HUES6 (cell line): ENCODE measurements at regions not wholly inside any gene's neighbourhood (a gene's known extent, or its start where the extent isn't known, plus 50 kb on each side); places are given as distances from the start of the nearest gene placed in this dataset.

Experiments
- H3K27ac ChIP-seq: 2 replicates; pipeline ENCODE4 v1.7.0; 2013; ENCODE audit warnings: low read depth, mild to moderate bottlenecking, low read length, inconsistent platforms
- H3K27me3 ChIP-seq: 2 replicates; pipeline ENCODE4 v1.6.1; 2013; ENCODE audit warnings: low read length; ENCODE audit not compliant: control insufficient read depth, insufficient read depth
- H3K36me3 ChIP-seq: 2 replicates; pipeline ENCODE4 v1.6.1; 2013; ENCODE audit warnings: low read length; ENCODE audit not compliant: control insufficient read depth, insufficient read depth
- H3K4me1 ChIP-seq: 2 replicates; pipeline ENCODE4 v1.6.1; 2013; ENCODE audit warnings: low read length; ENCODE audit not compliant: control insufficient read depth, insufficient read depth
- H3K4me3 ChIP-seq: 2 replicates; pipeline ENCODE4 v1.5.1; 2013; ENCODE audit warnings: low read depth, low read length
- H3K9ac ChIP-seq: one replicate; pipeline ENCODE4 v1.6.1; 2013; ENCODE audit warnings: mild to moderate bottlenecking, low read length
- H3K9me3 ChIP-seq: 2 replicates; pipeline ENCODE4 v1.6.1; 2013; ENCODE audit warnings: low read depth, low read length; ENCODE audit not compliant: control insufficient read depth, insufficient read depth

GRCh38 chr22:27455526-27455925 lies 346.0 kb downstream of the MN1 start:
- Histone ChIP-seq H3K4me3 (no peak overlapping the region), H3K27ac (no peak overlapping the region), H3K9me3 (no peaks in the 10 kb centered on the region; the same call in 1 of the 2 replicates), H3K27me3 (peaks cover 17% of the 10 kb centered on the region; the same call in 1 of the 2 replicates), H3K36me3 (no peaks in the 10 kb centered on the region), H3K9ac (no peak overlapping the region), H3K4me1 (peaks cover 28% of the 10 kb centered on the region)

- no peak overlapping the region for H3K9ac ChIP-seq
- no peaks in the 10 kb centered on the region for H3K36me3 ChIP-seq
- H3K27me3 ChIP-seq, result peaks cover 17% of the 10 kb centered on the region; the same call in 1 of the 2 replicates
- peaks cover 41% of the 10 kb centered on the region for H3K4me1 ChIP-seq
- H3K4me3 ChIP-seq, result no peak overlapping the region
- no peak overlapping the region for H3K27ac ChIP-seq
- no peaks in the 10 kb centered on the region for H3K9me3 ChIP-seq
These were observed 344.7 kb downstream of the MN1 start for GRCh38 chr22:27456696-27457503.

GRCh38 chr22:27459999-27460398 lies 341.6 kb downstream of the MN1 start:
- Histone ChIP-seq H3K9me3 (peaks cover 6% of the 10 kb centered on the region; the same call in 1 of the 2 replicates), H3K27me3 (peaks cover 23% of the 10 kb centered on the region; the same call in 1 of the 2 replicates), H3K9ac (no peak overlapping the region)

GRCh38 chr22:27460591-27461347 lies 340.8 kb downstream of the MN1 start:
- Histone ChIP-seq H3K4me1 (peaks cover 32% of the 10 kb centered on the region), H3K27me3 (peaks cover 23% of the 10 kb centered on the region; the same call in 1 of the 2 replicates), H3K4me3 (no peak overlapping the region), H3K9me3 (peaks cover 6% of the 10 kb centered on the region; the same call in 1 of the 2 replicates), H3K36me3 (no peaks in the 10 kb centered on the region), H3K9ac (no peak overlapping the region), H3K27ac (no peak overlapping the region)

More at GRCh38 chr22:27459999-27460398, 341.6 kb downstream of the MN1 start:
- Histone ChIP-seq H3K36me3 (no peaks in the 10 kb centered on the region), H3K4me1 (peaks cover 36% of the 10 kb centered on the region), H3K4me3 (no peak overlapping the region), H3K27ac (no peak overlapping the region)

- H3K9me3 ChIP-seq, result peaks cover 6% of the 10 kb centered on the region; the same call in 1 of the 2 replicates
- no peak overlapping the region; the same call in 1 of the 2 replicates for H3K4me3 ChIP-seq
- no peaks in the 10 kb centered on the region for H3K36me3 ChIP-seq
- peaks cover 23% of the 10 kb centered on the region; the same call in 1 of the 2 replicates for H3K27me3 ChIP-seq
- H3K9ac ChIP-seq, result peak overlapping the region; percentile 15
- no peak overlapping the region for H3K27ac ChIP-seq
- peaks cover 32% of the 10 kb centered on the region for H3K4me1 ChIP-seq
These were observed 340.1 kb downstream of the MN1 start for GRCh38 chr22:27461470-27461869.

- H3K9me3 ChIP-seq, result peaks cover 6% of the 10 kb centered on the region; the same call in 1 of the 2 replicates
- H3K9ac ChIP-seq, result peak overlapping the region; percentile 15
- no peaks in the 10 kb centered on the region for H3K36me3 ChIP-seq
- H3K4me1 ChIP-seq, result peaks cover 32% of the 10 kb centered on the region
- no peak overlapping the region for H3K4me3 ChIP-seq
- peaks cover 23% of the 10 kb centered on the region; the same call in 1 of the 2 replicates for H3K27me3 ChIP-seq
- H3K27ac ChIP-seq, result no peak overlapping the region
These were observed 339.4 kb downstream of the MN1 start for GRCh38 chr22:27462190-27462589.

- Histone ChIP-seq H3K4me1 (peaks cover 29% of the 10 kb centered on the region), H3K9ac (no peak overlapping the region), H3K9me3 (peaks cover 6% of the 10 kb centered on the region; the same call in 1 of the 2 replicates), H3K27me3 (peaks cover 23% of the 10 kb centered on the region; the same call in 1 of the 2 replicates), H3K27ac (no peak overlapping the region), H3K4me3 (no peak overlapping the region), H3K36me3 (no peaks in the 10 kb centered on the region)
These were observed 338.4 kb downstream of the MN1 start for GRCh38 chr22:27463121-27463660.

- H3K27ac ChIP-seq, result no peak overlapping the region
- no peaks in the 10 kb centered on the region for H3K36me3 ChIP-seq
- no peak overlapping the region for H3K9ac ChIP-seq
- H3K4me3 ChIP-seq, result no peak overlapping the region
- peaks cover 6% of the 10 kb centered on the region; the same call in 1 of the 2 replicates for H3K9me3 ChIP-seq
- 0 out of 2 replicates have a peak, but pooled peaks cover 6% of the 10 kb centered on the region for H3K27me3 ChIP-seq
- H3K4me1 ChIP-seq, result peaks cover 14% of the 10 kb centered on the region
These were observed 335.3 kb downstream of the MN1 start for GRCh38 chr22:27466229-27466628.

GRCh38 chr22:27466778-27467438 lies 334.6 kb downstream of the MN1 start:
- Histone ChIP-seq H3K4me1 (peaks cover 8% of the 10 kb centered on the region; the same call in 1 of the 2 replicates), H3K9me3 (peaks cover 6% of the 10 kb centered on the region; the same call in 1 of the 2 replicates), H3K4me3 (no peak overlapping the region), H3K27ac (no peak overlapping the region), H3K27me3 (0 out of 2 replicates have a peak, but pooled peaks cover 6% of the 10 kb centered on the region), H3K9ac (no peak overlapping the region), H3K36me3 (no peaks in the 10 kb centered on the region)

- H3K27ac ChIP-seq, result no peak overlapping the region
- H3K4me1 ChIP-seq, result no peaks in the 10 kb centered on the region
- H3K27me3 ChIP-seq, result 0 out of 2 replicates have a peak, but pooled peaks cover 6% of the 10 kb centered on the region
- peaks cover 6% of the 10 kb centered on the region; the same call in 1 of the 2 replicates for H3K9me3 ChIP-seq
- H3K9ac ChIP-seq, result no peak overlapping the region
- H3K4me3 ChIP-seq, result no peak overlapping the region
- no peaks in the 10 kb centered on the region for H3K36me3 ChIP-seq
These were observed 333.8 kb downstream of the MN1 start for GRCh38 chr22:27467711-27468110.
